T47D (cell line): ENCODE measurements at regions not wholly inside any gene's neighbourhood (a gene's known extent, or its start where the extent isn't known, plus 50 kb on each side); places are given as distances from the start of the nearest gene placed in this dataset.
A peak's percentile ranks its signal among the peaks of the same experiment; 100 is the strongest.

Experiments
- DNase-seq, 2 experiments: peaks; one replicate each; pipeline versions ENCODE4 v3.0.0 to v3.0.0-alpha.2; 2011 to 2012; ENCODE audit warnings: low read depth in 1 of 2, low spot score in 1 of 2
- JUND ChIP-seq: IDR thresholded peaks from 2 replicates; pipeline ENCODE4 v1.6.1; 2012; ENCODE audit warnings: low read depth
- in situ Hi-C: cut with HindIII; loops from 2 replicates; pipeline ENCODE4 v1.10.0; 2016; ENCODE audit warnings: low sequenced_read_pairs, low pct_unique_long_range_greater_than_20kb

DNA sequence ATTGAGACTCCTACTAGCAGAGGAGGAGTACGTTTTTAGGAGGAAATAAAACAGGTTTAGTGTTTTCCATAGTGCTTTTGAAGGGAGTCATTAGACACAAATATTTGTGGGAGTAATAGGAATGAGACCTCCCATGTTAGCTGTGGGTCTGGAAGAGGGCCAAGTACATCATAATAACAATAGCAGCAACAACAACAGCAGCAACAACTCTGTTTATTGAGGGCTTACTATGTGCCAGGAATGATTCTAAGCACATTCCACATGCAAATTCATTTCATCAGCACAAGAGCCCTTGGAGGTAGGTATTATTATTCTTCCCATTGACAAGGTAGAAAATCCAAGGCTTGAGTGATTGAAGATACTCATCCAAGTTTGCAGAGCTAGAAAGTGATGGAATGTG is 384.2 kb upstream of the RPS23 start:
- TF ChIP-seq JUND: no peak
- in situ Hi-C loops: no loop called here
- no peak for DNase-seq

DNA sequence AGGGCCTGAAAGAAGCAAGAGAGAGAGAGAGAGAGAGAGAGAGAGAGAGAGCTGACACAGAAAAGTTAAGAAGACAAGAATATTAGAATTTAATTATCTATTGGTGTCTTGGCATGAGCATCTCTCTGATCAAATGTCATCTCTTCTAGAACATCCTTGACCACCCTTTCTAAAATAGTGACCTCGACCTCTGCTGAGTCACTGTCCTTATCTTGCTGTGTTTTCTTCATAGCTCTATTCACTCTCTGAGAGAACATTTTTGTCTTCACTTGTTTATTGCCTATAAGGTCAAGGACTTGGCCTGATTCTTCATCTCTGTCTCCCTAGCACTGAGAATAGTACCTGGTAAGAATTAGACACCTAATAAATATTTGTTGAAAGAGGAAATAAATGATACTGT is 383.8 kb upstream of the RPS23 start:
- DNase-seq: no peak
- no peak for TF ChIP-seq JUND
- in situ Hi-C loops: no loop called here

DNA sequence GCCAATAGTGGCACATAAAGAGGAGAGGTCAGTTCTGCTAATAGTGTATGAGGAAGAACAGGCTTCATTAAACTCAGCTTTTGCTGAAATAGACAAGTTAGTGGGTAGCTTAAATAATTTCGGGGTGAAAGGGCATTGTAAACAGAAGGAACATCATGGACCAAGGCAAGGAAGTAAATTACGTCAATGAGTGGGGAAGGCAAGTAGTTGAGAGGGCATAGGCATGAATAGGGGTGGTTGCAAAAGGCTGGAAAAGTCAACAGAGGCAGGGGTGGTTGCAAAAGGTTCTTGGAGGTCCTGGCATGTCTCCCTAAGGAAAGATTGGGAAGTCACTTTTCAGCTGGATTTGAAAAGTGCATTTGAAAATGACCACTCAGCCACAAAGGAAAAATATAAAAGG is 383.3 kb upstream of the RPS23 start:
- no peak for DNase-seq
- in situ Hi-C loops: no loop called here
- TF ChIP-seq JUND: no peak

DNA sequence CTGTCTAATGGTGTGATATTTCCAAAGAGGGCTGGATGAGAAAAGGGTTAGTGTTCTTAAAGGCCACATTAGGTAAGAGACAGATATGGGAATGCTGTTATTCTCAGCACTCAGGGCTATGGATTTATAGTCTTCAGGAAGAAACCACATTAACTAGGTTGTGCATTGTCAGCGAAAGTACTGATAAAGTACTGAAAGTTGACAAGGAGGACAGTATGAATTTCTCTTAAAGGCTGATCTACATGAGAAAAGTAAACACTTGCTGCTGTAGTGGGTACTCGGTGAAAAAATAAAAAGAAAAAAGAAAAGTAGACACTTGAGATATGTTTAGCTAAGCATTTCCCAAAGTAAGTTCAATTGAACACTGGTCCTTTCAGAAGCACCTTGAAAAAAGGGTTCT is 381.0 kb upstream of the RPS23 start:
- no peak for DNase-seq
- TF ChIP-seq JUND: no peak
- in situ Hi-C loops: no loop called here

DNA sequence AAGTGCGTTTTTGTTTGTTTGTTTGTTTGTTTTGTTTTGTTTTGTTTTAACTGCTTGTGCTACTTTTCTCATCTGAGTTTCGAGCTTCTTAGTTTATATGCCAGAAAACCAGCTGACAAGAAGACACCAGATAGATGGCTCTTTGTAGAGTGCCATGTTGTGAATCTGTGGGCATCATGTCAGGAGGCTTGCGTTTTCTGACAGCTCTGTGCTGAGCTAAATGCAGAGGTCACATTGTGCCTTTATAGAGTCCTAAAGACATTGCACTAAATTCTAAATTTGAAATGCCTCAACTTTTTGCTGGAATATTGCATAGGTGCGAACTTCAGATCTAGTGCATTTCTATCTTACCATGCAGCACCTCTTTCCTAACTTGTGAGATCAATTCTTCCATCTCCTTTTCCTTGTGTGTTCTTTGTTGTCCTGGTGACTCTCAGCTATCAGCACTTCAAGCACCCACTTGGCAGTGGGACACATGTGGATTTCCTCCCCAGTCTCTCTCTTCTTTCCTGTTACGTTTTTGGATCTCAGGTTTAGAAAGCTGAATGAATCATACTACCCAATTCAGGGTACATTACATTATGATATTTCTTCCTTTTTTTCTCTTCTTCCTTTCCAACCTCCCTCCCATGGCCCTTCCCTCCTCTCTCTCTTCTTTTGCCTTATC is 379.0 kb upstream of the RPS23 start:
- no peak for DNase-seq
- no peak for TF ChIP-seq JUND
- in situ Hi-C loops: no loop called here

DNA sequence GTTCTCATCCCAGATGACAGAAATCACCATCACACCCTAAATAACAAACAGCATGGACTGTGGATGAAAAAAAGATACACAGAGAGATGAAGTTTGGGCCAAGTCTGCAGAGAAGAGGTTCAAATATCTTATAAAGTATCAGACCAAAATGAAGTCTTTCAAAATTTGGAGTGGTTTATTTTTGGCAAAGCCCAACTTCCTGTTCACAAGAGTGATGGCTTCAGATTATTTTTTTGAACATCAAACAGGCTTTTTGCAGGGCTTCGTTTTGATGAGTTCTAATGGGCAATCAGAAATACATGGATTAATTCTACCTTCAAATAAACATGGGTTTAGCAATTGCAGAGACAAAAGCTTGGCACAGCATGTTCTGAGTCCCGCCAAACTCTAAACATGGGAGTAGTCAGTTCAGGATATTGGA is 378.2 kb upstream of the RPS23 start:
- no peak for TF ChIP-seq JUND
- in situ Hi-C loops: no loop called here
- DNase-seq: no peak

DNA sequence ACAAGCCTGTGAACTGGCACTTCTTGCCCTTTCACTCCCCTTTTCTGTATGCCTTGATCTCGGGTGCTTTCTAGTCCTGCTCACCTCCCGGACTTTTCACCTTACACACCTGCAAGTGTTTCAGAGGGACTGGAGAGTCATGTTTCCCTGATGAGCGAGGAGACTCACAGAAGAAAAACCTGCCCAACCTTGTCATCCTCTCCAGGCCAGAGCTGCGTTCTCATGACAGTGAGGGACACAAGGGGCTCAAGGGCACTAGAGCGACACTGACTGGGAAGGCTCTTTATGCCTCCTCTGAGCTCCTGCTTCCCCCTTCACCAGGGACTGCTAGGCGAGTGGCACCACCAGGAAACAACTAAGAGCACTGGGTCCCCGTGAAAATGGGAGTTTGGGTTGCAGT is 376.9 kb upstream of the RPS23 start:
- no peak for TF ChIP-seq JUND
- DNase-seq: no peak
- in situ Hi-C loops: no loop called here

DNA sequence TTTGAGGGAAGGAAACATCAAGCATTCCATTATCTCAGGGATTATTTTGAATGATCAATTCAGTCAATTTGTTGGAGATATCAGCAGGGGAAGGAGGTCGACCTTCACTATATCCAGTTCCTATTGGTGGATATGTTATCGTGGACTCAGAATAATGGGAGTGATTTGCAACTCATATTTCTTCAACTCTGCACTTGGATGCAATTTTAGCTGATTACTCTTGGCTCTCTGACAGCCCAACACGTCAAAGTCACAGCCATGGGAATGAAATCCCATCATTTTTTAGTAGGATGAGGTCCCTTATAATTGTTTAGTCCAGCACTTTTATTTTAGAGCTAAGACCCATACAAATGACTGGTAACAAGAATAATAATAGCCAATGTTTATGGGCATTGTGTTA is 371.8 kb upstream of the RPS23 start:
- in situ Hi-C loops: no loop called here
- TF ChIP-seq JUND: no peak
- no peak for DNase-seq

DNA sequence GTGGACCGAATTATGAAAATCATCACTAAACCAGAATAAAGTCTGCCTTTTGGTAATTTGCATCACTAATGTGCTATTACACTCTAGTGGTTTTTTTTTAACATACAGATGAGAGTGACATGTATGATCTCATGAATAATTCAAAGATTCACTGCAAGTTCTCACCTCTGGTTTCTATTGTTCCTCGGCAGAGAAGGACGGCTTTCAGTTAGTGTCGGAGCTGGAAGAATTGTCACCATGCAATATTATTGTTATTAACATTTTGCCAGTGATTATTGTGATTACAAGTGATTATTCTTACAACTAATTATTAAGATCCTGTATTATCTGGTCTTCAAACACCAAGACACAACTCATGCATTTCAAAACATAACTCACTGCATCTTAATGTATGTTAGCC is 366.6 kb upstream of the RPS23 start:
- no peak for DNase-seq
- no peak for TF ChIP-seq JUND
- in situ Hi-C loops: no loop called here

DNA sequence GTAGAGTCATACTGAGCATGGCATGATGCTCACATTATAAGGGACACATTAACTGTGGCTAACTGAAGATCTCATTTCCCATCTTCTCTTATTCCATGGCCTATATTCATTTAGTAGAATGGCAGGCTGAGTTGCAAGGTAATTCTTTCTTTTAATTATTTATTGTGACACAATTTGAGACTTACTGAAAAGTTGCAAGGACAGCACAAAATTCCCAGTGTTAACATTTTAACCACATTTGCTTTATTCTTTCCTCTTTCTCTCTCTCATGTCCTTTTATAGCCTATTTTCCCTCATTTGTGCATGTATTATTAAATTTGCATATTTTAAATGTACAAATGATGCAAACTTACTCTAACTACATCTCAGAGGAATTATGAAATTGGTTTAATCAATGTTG is 366.1 kb upstream of the RPS23 start:
- in situ Hi-C loops: no loop called here
- TF ChIP-seq JUND: no peak
- no peak for DNase-seq

DNA sequence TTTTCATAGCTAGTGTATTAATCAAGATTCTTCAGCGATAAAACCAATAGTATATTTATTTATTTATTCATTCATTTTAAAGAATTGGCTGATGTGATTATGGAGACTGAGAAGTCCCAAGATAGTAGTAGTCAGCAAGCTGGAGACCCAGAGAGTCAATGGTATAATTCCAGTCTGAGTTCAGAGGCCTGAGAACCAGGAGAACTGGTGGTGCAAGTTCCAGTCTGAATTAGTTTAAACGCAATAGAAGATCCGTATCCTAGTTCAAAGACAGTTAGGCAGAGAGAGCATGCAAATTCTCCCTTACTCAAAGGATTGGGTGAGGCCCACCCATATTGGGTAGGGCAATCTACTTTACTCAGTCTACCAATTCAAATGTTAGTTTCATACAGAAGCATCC is 364.2 kb upstream of the RPS23 start:
- no peak for TF ChIP-seq JUND
- in situ Hi-C loops: no loop called here
- peak in 1 of 2 experiments; percentile 81 for DNase-seq

DNA sequence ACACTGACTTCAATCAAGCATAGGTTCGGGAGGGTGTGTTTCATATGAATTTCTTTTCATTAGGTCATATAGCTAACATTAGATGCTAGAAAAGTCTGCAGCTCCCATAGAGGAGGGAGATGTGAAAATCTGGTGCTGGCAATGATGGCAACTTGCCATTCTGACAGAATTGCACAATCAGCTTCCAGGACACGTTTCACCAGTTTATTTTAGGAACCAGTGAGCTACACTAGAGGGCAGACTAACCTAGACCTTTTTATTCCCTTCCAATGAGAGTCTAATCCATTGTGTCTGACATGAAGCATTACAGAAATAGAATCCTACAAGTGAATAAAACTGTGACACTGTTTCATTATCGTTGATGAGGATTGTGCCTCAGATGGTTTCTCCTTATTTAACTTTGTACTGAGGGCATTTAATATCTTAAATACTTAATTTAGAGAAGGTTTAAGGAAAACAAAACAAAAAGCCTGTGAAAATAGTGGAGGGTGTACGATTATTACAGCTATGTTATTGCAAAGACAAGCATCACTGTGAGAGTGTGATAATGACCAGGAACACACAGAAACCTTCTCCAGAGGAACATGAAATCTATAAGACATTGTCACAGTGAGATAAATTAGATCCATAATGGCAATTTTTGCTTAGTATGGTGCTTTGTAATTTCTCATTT is 363.3 kb upstream of the RPS23 start:
- in situ Hi-C loops: no loop called here
- peak; percentile 58 to 91 for DNase-seq
- no peak for TF ChIP-seq JUND

DNA sequence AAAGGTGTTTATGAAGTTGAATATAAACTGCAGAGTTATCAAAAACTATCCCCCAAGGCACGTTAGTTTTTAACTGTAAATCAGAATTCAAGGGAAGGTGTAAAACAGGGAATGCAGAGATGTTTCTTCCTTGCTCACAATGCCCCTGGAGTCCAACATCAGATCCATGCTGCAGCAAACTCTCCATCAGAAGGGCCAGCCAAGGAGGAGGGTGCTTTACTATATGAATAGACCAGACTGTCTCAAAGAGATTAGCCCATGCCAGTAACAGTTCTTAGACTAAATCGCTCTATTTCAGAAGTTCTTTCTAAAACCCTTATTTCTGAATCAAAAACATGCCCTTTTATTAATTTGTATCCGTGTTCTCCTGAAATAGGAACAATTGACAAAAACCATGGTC is 362.8 kb upstream of the RPS23 start:
- TF ChIP-seq JUND: no peak
- DNase-seq: peak in 1 of 2 experiments; percentile 21
- in situ Hi-C loops: no loop called here

DNA sequence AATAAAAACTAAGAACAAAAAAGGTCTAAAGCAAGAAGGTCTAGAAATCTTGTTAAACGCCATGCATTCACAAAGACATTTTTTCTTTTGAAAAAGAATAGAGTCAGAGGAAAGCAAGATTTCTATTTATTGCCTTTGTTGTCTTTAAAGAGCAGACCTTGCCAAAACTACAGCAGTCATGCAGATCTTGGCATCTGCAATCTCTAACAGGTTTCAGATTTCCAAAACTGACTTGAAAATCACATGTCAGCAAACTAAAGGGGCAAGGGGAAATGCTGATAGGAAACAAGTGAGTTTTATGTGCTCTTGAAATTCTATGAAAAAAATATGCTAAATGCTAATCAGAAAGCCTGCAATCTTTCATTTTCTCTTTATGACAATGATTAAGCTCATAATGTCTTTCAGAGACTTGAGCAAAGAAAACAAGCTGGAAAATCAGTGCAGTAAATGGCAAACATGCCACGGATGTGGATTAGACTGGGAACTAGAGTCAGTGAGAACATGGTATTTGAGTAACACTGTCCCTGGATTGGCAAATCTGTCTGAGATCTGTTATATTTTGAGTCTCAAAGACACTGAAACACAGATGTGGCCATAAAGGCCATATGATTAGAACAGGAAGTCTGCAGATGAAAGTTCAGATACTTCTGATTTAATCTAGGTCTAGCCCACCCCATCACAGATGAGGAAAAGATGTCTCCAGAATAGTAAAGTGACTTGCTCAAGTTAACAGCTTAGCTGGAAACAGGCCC is 361.4 kb upstream of the RPS23 start:
- no peak for TF ChIP-seq JUND
- no peak for DNase-seq
- in situ Hi-C loops: no loop called here
